Right lobe of liver (tissue), 4 donors: ENCODE measurements at regions not wholly inside any gene's neighbourhood (a gene's known extent, or its start where the extent isn't known, plus 50 kb on each side); places are given as distances from the start of the nearest gene placed in this dataset.

Experiments used
- CTCF ChIP-seq, 4 donors: fragments of 200-600 bp in 3 of 4; fragments of 450-650 bp in 1 of 4; IDR thresholded peaks; one replicate each; pipeline versions ENCODE4 v1.5.1 to v1.8.0; 2016 to 2022; ENCODE audit warnings: antibody characterized with exemption in 4 of 4, mild to moderate bottlenecking in 2 of 4
- POLR2A ChIP-seq: fragments of 450-650 bp; IDR thresholded peaks from one replicate; pipeline ENCODE4 v1.6.1; 2017; ENCODE audit warnings: antibody characterized with exemption, mild to moderate bottlenecking
- donor health status: DM: no; HTN: no; CAD: no.
- donor health status: DM: no; HTN: no; CAD: no.
- donor health status: DM: no; HTN: yes; CAD: no.

GRCh38 chr3:10688126-10688525, 127.9 kb upstream of the SLC6A11 start:
- no peak for TF ChIP-seq CTCF (IDR thresholded peaks at IDR 0.05)
- no peak for TF ChIP-seq POLR2A
